H1 (cell line): ENCODE measurements at regions not wholly inside any gene's neighbourhood (a gene's known extent, or its start where the extent isn't known, plus 50 kb on each side); places are given as distances from the start of the nearest gene placed in this dataset.

Experiments
- CBX8 ChIP-seq: fragments of 300-800, 300-1000 bp; sonication (generic); IDR thresholded peaks from 2 replicates; pipeline ENCODE4 v1.7.1; 2016; ENCODE audit warnings: low read depth, low read length, borderline replicate concordance
- CHD1 ChIP-seq: IDR thresholded peaks from 2 replicates; pipeline ENCODE4 v1.6.1; 2012; ENCODE audit warnings: low read depth, low read length, improper control_type of control experiment
- NANOG ChIP-seq: IDR thresholded peaks from 2 replicates; pipeline ENCODE4 v1.6.1; 2011; ENCODE audit warnings: low read length, low read depth, mild to moderate bottlenecking, inconsistent platforms; ENCODE audit not compliant: insufficient read depth, poor library complexity, severe bottlenecking
- POU5F1 ChIP-seq: IDR thresholded peaks from 2 replicates; pipeline ENCODE4 v1.6.1; 2011; ENCODE audit warnings: low read depth, mild to moderate bottlenecking, low read length, moderate library complexity
- RAD21 ChIP-seq, 2 experiments: IDR thresholded peaks in 1 of 2; conservative IDR thresholded peaks in 1 of 2; 2 replicates each; pipeline ENCODE4 v1.6.1; 2011; ENCODE audit warnings: low read depth in 2 of 2, low read length in 2 of 2, improper control_type of control experiment in 1 of 2, inconsistent platforms in 1 of 2, mild to moderate bottlenecking in 1 of 2, moderate library complexity in 1 of 2
- SRF ChIP-seq: IDR thresholded peaks from 2 replicates; pipeline ENCODE4 v1.6.1; 2011; ENCODE audit warnings: mild to moderate bottlenecking, low read depth, low read length, moderate library complexity

DNA sequence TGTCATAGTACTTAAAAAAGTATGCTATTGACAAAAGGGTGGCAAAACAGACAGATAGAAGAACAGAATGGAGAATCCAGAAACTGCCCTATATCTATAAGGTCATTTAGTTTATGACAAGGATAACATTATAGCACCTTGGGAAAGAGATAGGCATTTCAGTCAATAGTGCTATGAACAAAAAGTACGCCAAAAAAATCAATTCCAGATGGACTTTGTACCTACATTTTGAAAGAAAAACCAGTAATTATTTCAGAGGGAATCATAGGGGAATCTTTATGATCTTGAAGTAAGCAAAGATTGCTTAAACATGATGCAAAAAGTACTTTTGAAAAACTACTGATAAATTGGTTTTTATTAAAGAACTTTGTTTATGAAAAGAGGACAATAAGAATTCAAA lies 59.9 kb upstream of the SETBP1 start (continued):
- TF ChIP-seq SRF (no peak), CBX8 (no peak), NANOG (no peak), CHD1 (no peak), RAD21 (IDR thresholded peaks at IDR 0.05 in 1 of 2, conservative IDR thresholded peaks at IDR 0.05 in 1 of 2; ENCODE audit: low read depth in 2 of 2, low read length in 2 of 2) (no peak), POU5F1 (no peak)
